NCI-H1694 treated with DMSO at 0.1 percent for 48 hours (cell line): ENCODE measurements at regions not wholly inside any gene's neighbourhood (a gene's known extent, or its start where the extent isn't known, plus 50 kb on each side); places are given as distances from the start of the nearest gene placed in this dataset.
"Not testable (repeated sequence)": the region's sequence is repeated elsewhere in the genome, so short reads cannot be mapped to it uniquely, and the experiment has no call there.

ENCODE experiments used
- DNase-seq: peaks from one replicate; lab custom pipeline; 2025; lab: John Stamatoyannopoulos, UW

- DNase-seq: peak; percentile 10
Measured at GRCh38 chr5:72692651-72693442, 123.6 kb upstream of the TNPO1 start.

DNA sequence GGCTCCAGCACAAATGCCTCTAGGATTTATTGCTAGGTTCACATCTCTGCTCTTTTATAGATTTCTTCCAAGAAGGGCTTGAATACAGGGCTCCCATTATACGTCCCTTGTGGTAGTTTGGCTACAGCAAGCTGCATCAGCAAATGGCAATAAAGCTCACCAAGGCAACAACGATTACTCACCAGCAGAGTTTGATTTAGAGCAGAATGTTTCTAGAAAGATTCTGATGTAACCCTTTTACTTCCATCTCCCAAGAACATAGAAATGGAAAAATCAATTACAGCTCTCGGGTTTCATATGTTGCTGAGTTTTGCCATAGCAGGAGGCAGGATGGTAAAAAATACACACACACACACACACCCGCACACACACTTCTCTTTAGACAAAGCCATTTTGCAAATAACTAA lies 124.2 kb upstream of the TNPO1 start:
- no peak for DNase-seq

DNA sequence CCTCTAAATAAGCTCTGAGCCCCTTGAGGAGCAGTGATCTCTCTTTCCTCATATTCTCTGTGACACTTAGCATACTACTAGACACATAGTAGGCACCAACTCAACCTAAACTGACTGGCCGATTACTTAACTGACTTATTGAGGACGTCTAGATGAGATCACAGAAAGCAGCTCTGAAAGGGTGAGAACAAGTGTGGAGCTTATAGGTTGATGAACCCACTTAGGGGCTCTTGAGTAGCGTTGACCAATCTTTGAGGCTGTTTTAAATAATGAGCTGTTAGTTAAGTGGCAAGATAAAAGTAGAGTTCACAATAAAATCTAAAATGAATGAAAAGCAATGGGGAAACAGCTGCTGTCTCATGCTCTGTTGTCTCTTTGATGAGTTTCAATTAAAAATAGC lies 124.7 kb upstream of the TNPO1 start:
- no peak for DNase-seq

GRCh38 chr5:72688916-72689315 lies 127.5 kb upstream of the TNPO1 start:
- no peak for DNase-seq

GRCh38 chr5:72687288-72687687 lies 129.2 kb upstream of the TNPO1 start:
- no peak for DNase-seq

DNA sequence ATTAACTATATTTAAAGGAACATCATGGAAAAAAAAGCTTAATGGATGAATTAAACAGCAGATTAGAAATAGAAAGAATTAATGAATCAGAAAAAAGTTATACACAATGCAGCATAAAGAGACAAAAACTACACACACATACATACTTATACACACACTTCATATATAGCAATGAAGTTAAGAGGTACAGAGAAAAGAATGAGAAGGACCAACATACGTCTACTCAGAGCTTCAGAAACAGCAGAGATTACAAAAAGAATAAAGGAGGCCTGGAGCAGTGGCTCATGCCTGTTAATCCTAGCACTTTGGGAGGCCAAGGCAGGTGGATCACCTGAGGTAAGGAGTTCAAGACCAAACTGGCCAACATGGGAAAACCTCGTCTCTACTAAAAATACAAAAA lies 133.9 kb upstream of the TNPO1 start:
- no peak for DNase-seq

DNA sequence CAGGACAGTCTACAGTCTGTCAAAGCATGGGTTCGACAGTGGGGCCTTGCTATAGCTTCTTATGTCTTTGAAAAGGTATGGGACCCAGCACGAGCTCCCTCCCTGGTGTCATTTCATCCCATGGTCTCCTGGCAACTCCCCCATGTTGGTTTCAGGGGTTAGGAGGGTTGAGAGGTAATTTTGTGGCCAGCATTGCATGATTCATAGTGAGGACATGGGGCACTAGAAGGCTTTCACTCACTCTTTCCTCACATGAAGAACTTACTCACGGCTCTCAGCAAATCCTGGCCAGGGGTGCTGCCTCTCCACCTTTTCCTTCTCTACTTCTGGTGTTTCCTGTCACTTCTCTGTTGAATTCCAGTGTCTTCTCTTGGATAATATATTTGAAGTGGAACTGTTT lies 134.7 kb upstream of the TNPO1 start:
- DNase-seq: no peak

DNA sequence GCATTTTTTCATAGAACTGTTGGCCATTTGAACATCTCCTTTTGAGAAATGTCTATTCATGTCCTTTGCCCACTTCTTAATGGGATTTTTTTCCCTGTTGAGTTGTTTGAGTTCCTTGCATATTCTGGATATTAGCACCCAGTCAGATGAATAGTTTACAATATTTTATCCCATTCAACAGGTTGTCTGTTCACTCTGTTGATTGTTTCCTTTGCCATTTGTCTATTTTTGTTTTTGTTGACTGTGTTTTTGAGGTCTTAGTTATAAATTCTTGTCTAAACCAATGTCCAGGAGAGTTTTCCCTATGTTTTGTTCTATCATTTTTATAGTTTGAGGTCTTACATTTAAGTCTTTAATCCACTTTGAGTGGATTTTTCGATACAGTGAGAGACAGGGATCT lies 139.0 kb upstream of the TNPO1 start:
- DNase-seq: no peak

GRCh38 chr5:72676831-72677230 lies 139.6 kb upstream of the TNPO1 start:
- DNase-seq: not testable (repeated sequence)

- DNase-seq: no peak
Measured at GRCh38 chr5:72673623-72674022, 142.8 kb upstream of the TNPO1 start.

DNA sequence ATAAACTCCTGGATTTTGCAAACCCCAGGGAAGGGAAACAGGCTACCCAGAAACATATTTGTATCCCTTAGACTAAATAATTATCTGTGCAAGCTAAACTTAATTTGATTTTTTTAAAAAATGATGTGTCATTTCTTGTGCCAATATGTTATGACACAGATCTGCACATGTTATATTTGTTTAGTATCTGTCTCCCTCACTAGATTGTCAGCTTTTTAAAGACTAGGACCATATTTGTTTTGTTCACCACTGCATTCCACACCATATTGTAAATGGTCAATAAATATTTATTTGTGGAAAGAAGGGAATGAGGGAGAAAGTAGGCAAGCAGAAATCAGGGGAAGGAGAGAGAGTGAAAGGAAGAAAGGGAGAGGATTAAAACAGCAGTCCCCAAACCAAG lies 143.3 kb upstream of the TNPO1 start:
- DNase-seq: no peak

DNA sequence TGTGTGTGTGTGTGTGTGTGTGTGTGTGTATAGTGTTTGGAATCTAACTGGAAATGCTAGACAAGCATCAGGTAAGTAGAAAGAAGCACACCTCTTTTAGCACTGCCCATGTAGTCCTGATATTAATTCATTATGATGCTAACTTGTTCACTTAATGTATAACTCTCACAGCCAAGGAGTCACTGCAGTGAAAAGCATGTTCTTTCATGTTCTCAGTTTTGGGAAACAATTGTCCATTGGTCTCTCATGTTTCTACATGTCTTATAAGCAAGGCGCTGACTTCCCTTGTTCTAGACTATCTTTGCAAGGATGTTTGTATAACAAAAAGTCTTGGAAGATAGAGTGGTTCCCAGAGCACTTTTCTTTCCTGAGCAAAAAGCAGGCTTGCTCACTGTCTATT lies 148.8 kb upstream of the TNPO1 start:
- DNase-seq: no peak

DNA sequence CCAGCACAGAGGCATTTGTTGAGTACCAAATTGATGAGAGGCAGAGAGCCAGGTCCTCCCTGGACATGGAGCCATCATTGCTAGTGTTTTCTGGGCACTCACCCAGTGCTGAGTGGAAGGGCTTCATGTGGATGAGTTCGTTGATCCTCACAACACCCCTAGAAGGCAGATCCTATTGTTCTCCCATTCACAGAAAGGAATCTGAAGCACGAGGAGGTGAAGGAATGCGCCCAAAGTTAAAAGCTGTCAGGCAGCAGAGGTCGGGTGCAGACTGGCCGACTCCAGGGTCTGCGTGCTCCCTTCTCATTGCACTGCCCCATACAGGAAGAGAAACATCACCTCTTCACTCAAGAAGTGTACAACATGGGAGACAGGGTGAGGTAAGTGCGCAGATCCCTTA lies 153.5 kb upstream of the TNPO1 start:
- no peak for DNase-seq

- no peak for DNase-seq
Measured at GRCh38 chr5:72662305-72662704, 154.2 kb upstream of the TNPO1 start.

DNA sequence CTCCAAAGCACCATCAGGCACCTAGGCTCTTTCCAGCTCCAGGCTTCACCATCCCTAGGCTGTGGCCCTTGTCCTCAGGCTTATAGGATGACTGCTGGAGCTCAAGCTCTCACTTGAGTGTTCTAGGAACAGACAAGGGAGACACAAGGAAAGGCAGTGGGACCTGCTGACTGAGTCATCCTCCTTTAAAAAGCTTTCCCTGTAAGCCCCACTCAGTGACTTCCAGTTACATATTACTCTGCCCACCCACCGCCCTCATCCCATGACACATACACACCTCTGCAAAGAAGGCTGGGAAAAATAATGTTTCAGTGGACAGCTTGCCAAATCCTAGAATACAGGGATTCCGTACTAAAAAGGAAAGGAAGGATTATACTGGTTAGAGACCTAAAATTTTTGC lies 154.2 kb upstream of the ZNF366 start:
- no peak for DNase-seq

- DNase-seq: no peak
Measured at GRCh38 chr5:72659726-72660125, 152.5 kb upstream of the ZNF366 start.

GRCh38 chr5:72658761-72659540 lies 151.7 kb upstream of the ZNF366 start:
- DNase-seq: no peak

DNA sequence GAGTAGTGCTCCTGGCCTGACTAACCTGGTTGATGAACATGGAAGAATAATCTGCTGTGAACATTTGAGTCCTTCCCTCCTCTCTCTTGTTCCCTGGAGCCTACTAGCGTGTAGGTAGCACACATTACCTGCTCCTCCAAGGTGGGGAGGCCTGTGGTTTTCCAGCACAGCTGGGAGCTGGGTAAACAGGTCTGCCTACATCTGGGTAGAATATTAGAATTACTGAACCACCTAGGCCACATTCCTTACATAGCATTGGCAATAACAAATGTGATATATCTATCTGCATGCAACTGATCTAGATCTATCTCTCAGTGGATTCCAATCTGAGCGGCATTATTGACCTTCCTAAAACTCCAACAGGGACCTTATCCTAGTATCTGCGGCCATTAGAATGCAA lies 151.0 kb upstream of the ZNF366 start:
- no peak for DNase-seq

GRCh38 chr5:72656756-72657513 lies 149.7 kb upstream of the ZNF366 start:
- DNase-seq: no peak

GRCh38 chr5:72656331-72656730 lies 149.1 kb upstream of the ZNF366 start:
- no peak for DNase-seq

DNA sequence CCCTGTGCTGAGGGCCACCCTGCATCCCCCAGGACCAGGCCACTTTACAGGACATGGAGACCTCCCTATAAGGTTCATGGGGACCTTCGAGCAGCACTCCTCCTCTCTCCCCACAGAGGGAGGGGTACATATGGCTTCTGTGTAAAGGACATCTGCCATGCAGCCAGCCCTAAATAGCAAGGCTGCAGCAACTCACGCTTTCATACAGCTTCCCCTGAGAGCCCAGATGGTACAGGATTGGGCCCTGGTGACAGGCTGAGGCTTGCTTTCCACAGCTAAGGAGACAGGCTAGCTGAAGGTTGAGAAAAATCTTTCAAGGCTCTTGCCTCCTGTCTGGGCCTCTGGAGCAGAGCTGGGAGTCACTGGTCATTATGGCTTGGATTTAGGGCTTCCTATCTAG lies 147.0 kb upstream of the ZNF366 start:
- DNase-seq: peak; percentile 87

GRCh38 chr5:72653586-72653985 lies 146.4 kb upstream of the ZNF366 start:
- DNase-seq: no peak

DNA sequence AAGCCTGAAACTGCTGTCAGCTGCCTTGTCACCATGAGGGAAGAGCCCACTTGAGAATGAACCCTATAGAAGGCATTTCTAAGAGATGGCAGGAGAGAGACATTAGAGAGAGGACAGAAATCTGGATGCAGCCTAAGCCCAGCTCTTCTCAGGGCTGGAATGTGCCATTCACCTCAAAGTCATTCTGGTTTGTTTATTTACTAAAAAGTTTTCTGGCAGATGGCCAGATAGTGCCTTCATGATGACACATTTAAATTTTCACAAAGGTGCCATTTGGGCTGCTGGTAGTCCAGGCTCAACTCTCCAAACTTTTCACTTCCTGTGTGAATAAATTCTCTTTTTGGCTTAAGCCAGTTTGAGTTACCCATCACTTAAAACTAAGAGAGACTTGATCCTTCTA lies 144.6 kb upstream of the ZNF366 start:
- no peak for DNase-seq
